Daoy (cell line): ENCODE measurements at regions not wholly inside any gene's neighbourhood (a gene's known extent, or its start where the extent isn't known, plus 50 kb on each side); places are given as distances from the start of the nearest gene placed in this dataset.

ENCODE experiments used
- DNase-seq: peaks from one replicate; pipeline ENCODE4 v3.0.0-alpha.2; 2015; ENCODE audit warnings: low read depth

DNA sequence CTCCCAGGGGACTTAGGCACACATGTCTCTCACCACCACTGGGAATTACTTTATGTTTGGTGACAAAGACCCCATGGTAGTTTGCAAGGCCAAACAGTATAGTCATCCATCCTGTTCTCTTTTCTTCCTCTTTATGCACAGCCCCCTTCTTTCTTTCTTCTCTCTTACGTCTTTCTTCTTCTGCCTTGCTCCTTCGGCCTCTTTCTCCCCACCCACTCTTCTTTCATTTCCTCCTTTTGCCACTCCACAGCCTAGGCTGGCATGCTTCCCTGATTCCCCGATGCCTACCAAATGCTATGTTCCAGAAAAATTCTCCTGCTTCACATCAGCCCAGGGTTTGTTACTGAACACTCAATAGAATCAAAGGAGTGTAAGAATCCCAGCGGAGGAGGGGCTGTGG, 62.4 kb upstream of the MKLN1 start:
- DNase-seq, result no peak

DNA sequence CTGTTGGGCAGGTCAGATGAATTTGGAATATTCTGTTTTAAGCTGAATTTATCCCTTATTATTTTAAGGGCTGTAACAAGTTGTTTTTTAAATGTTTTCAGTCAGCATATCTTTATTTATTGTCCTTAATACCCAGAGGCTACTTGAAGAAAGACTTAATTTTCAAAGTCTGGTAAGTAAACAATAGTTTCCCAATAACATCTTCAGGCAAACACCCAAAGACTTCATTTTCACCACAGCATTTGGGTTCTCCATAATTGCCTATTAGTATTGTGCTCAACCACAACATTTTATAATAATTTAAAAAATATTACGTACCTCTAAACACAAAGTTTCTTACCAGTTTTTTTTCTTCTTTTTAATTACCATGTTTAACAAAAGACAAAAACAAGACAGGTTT, 60.0 kb upstream of the MKLN1 start:
- DNase-seq, result no peak

DNA sequence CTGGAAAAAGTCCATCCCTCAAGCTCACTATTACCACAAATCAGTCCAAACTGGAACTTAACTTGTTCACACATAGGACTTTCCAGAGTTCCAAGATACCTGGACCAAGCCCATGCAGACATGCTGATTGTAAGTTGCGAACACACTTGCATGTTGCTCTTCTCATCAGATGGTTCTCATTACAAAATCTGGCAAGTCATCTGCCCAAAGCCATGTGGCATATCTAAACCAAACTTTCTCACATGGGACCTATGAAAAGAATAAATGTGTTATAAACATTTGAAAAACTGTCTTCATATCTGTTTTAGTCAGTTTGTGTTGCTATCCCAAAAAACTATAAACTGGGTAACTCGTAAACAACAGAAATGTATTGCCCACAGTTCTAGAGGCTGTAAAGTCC, 58.8 kb upstream of the MKLN1 start:
- no peak for DNase-seq

DNA sequence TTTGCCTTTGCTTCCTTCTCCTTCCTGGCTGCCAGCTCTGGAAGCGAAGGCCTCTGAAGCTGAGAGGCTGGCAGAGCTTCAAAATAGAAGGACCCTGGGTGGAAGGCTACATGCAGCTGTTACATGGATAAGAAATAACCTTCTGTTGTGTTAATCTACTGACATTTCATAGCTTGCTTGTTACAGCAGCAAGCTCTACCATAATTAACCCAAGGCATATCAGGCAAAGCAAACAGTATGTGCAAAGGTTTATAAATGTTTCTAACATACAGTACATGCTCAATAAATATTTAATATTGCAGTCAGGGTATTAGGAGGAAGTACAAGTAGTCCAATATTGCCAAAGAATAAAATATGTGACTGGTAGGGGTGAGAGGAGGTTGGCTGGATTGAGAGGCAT, 55.6 kb upstream of the MKLN1 start:
- no peak for DNase-seq

DNA sequence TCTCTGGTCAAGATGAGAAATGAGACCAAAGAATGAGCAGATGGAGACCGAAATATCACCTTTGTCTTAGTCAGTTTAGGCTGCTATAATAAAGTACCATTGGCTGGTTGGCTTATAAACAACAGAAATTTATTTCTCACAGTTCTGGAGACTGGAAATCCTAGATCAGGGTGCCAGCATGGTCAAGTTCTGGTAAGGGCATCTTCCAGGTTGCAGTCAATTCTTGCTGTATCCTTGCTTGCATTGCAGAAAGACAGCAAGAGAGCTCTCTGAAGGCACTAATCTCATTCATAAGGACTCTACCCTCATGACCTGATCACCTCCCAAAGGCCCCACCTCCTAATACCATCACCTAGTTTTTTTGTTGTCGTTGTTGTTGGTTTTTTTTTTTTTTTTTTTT, 52.7 kb upstream of the MKLN1 start:
- no peak for DNase-seq

DNA sequence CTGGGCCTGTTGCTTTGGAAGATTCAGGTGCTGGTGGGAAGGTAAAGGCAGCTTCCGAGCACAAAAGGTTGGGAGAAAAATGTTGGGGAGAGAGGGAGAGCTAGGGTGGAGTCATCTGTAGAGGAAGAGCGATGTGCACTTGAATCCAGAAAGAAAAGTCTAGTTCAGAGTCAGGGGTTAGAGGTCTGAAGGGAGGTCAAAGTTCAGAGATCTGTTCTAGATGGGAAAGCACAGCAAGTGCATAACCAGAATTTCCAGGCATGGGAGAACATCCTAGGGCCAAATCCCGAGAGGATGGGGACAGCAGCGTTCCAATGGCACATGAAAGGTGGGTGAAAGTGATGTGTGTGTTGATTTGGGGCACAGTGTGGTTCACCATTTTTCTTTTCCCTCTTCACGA, 51.5 kb upstream of the MKLN1 start:
- no peak for DNase-seq

DNA sequence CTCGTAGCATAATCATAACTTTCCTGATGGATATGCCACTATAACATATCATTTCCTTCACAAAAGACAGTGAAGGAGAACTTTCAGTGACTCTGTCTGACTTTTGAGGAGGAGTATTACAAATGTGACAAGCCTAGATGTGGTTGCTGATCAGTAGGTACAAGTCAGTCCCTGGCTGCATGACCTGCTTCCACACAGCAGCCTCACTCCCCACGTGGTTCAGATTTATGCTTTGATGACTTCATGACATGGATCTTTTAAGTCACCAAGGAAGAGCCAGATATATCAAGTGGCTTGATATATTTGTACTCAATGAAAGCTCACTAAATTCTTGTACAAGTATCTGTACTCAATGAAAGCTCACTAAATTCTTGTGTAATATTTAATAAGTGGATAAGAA, 50.9 kb upstream of the MKLN1 start:
- no peak for DNase-seq
